ENCODE measurements at regions not wholly inside any gene's neighbourhood (a gene's known extent, or its start where the extent isn't known, plus 50 kb on each side); places are given as distances from the start of the nearest gene placed in this dataset.

- no peak for DNase-seq (ENCODE audit: low spot score)
- no peak for TF ChIP-seq CTCF (IDR thresholded peaks at IDR 0.05; ENCODE audit: extremely low read depth, missing control alignments)
Measured at GRCh38 chr12:89106950-89107349, 245.4 kb downstream of the DUSP6 start.

GRCh38 chr12:89105243-89105642 lies 247.1 kb downstream of the DUSP6 start:
- no peak for DNase-seq (ENCODE audit: low spot score)
- TF ChIP-seq CTCF (IDR thresholded peaks at IDR 0.05; ENCODE audit: extremely low read depth, missing control alignments) = no peak

- DNase-seq (ENCODE audit: low spot score) = no peak
- no peak for TF ChIP-seq CTCF (IDR thresholded peaks at IDR 0.05; ENCODE audit: extremely low read depth, missing control alignments)
Measured at GRCh38 chr12:89103831-89104230, 248.5 kb downstream of the DUSP6 start.

GRCh38 chr12:89101440-89101839 lies 250.9 kb downstream of the DUSP6 start:
- DNase-seq (ENCODE audit: low spot score) = no peak
- TF ChIP-seq CTCF (IDR thresholded peaks at IDR 0.05; ENCODE audit: extremely low read depth, missing control alignments) = no peak

DNA sequence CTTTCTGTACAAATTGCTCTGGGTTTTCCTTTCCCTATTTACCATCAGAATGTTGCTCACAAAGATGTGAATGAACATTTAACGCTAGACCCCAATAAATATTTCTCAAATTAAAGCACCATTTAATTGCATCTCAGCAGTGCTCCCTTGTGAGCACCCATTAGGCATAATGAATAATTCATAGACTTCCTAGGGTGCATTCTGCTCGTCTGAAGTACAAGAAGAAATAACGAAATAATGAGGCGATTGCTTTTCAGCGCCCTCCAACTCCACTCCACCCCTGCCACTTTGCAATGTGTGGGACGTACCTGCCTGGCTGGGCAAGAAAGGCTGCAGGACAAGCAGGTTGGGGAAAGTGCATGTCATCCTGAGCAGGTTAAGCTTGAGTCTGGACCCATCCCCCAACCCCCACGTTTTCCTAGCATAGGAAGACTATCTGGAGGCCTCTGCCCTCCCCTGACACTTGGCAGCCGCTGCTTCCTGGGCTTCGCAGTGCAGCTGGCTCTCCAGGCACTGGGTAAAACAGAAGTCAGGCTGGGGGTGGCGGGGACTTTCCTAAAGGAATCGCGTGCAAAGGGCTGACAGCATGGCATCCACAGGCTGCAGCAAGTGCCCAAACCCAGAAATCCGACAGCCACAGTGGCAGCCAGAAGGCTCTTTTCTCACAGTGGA lies 253.7 kb downstream of the DUSP6 start:
- DNase-seq (ENCODE audit: low spot score) = no peak
- no peak for TF ChIP-seq CTCF (IDR thresholded peaks at IDR 0.05; ENCODE audit: extremely low read depth, missing control alignments)

DNA sequence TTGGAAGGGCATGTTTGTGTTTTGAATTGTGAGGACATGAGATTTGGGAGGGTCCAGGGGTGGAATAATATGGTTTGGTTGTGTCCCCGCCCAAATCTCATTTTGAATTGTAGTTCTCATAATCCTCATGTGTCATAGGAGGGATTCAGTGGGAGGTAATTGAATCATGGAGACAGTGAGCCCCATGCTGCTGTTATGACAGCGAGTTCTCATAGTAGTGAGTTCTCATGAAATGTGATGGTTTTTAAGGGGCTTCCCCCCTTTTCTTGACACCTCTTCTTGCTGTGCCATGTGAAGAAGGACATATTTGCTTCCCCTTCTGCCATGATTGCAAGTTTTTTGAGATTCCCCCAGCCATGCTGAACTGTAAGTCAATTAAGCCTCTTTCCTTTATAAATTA lies 260.0 kb downstream of the DUSP6 start:
- no peak for DNase-seq (ENCODE audit: low spot score)
- no peak for TF ChIP-seq CTCF (IDR thresholded peaks at IDR 0.05; ENCODE audit: extremely low read depth, missing control alignments)

DNA sequence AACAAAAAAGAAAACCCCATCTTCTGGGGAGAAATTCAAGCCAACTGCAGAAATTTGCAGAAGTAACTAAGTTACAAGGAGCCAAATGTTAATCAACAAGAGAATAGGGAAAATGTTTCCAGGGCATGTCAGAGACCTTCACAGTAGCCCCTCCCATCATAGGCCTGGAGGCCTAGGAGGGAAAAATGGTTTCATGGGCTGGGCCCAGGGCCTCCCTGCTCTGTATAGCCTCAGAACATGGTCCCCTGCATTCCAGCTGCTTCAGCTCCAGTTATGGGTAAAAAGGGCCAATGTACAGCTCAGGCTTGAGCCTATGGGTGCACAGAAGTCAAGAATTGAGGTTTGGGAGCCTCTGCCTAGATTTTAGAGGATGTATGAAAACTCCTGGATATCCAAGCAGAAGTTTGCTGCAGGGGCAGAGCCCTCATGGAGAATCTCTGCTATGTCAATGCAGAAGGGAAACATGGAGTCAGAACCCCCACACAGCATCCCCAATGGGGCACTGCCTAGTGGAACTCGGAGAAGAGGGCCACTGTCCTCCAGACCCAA lies 260.9 kb downstream of the DUSP6 start:
- DNase-seq (ENCODE audit: low spot score) = no peak
- no peak for TF ChIP-seq CTCF (IDR thresholded peaks at IDR 0.05; ENCODE audit: extremely low read depth, missing control alignments)

Data from GM20000 (cell line).